GM13976 (cell line): ENCODE measurements at regions not wholly inside any gene's neighbourhood (a gene's known extent, or its start where the extent isn't known, plus 50 kb on each side); places are given as distances from the start of the nearest gene placed in this dataset.

Experiments used
- DNase-seq: peaks from one replicate; pipeline ENCODE4 v3.0.0; 2012; ENCODE audit warnings: low spot score
- in situ Hi-C: fragments of 300-500 bp; cut with MboI; formaldehyde crosslinking; loops from one replicate; pipeline ENCODE4 v1.12.0; 2022; ENCODE audit warnings: low sequenced_read_pairs, mixed read lengths, inconsistent platforms; ENCODE audit not compliant: unreplicated experiment
- TF ChIP-seq, protein P1 (sequence below): IDR thresholded peaks from 2 replicates; pipeline ENCODE4 v1.5.1; 2012; ENCODE audit warnings: borderline replicate concordance, mild to moderate bottlenecking; ENCODE audit not compliant: insufficient read depth; ENCODE audit errors: extremely low read depth, missing control alignments, control extremely low read depth

DNA sequence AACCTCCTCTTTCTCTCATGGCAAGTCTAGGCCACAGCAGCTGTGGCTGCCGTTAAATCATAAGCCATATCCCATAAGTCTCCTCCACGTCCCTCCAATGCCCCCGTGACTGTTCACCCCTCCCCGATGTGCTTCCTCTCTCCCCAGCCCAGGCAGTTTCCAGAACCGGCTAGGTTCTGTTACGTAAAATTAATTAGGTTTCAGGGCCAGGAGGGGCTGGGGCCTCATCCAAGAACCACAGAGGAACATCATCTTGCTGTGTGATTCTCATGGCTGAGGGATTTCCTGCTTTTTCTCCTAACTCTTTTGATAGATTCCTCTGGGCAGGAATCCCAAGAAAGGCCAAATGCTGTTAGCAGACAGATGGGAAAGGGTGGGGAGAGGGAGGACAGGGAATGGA, 141.8 kb upstream of the AJAP1 start:
- in situ Hi-C loops = no loop called here
- TF ChIP-seq, protein P1, sequence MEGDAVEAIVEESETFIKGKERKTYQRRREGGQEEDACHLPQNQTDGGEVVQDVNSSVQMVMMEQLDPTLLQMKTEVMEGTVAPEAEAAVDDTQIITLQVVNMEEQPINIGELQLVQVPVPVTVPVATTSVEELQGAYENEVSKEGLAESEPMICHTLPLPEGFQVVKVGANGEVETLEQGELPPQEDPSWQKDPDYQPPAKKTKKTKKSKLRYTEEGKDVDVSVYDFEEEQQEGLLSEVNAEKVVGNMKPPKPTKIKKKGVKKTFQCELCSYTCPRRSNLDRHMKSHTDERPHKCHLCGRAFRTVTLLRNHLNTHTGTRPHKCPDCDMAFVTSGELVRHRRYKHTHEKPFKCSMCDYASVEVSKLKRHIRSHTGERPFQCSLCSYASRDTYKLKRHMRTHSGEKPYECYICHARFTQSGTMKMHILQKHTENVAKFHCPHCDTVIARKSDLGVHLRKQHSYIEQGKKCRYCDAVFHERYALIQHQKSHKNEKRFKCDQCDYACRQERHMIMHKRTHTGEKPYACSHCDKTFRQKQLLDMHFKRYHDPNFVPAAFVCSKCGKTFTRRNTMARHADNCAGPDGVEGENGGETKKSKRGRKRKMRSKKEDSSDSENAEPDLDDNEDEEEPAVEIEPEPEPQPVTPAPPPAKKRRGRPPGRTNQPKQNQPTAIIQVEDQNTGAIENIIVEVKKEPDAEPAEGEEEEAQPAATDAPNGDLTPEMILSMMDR = no peak
- no peak for DNase-seq

DNA sequence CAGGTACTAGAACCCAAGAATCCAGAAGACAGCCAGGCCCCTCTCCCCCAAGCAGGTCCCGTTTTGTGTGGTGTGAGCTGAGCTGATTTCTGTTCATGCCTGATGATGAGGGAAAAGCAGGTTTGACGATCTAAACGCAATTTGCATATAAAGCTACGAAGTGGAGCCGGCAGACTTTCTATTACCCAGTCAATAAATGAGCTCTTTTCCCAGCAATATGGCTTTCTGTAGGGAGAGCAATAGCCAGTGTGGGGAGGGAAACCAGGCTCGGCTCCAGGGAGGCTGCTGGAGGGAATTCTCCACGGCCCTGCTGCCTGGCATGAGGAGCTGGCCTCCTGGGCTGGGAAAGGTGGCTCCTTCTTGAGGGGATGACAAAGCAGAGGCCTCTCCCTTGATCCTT, 140.7 kb upstream of the AJAP1 start:
- DNase-seq = no peak
- in situ Hi-C loops = no loop called here
- TF ChIP-seq, protein P1 = no peak

DNA sequence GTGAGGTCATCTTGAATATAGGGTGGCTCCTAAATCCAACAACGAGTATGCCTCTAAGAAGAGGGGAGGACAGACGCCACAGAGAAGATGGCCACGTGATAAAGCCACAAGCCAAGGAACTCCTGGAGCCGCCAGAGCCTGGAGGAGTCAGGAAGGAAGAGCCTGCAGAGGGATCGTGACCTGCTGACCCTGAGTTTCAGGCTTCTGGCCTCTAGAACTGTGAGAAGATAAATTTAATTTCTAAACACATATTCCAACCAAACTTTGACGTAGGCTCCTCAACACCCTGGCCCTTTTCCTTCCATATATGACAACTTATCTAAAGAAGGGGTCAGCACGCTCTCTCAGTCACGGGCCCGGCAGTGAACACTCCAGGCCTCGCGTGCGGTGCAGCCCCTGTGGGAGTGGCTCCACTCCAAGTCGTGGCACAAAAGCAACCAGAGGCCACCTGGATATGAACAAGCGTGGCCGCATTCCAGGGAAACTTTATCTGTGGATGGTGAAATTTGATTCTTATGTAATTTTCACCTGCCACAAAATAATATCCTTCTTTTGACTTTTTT, 138.6 kb upstream of the AJAP1 start:
- TF ChIP-seq, protein P1 = no peak
- DNase-seq = no peak
- in situ Hi-C loops = no loop called here

DNA sequence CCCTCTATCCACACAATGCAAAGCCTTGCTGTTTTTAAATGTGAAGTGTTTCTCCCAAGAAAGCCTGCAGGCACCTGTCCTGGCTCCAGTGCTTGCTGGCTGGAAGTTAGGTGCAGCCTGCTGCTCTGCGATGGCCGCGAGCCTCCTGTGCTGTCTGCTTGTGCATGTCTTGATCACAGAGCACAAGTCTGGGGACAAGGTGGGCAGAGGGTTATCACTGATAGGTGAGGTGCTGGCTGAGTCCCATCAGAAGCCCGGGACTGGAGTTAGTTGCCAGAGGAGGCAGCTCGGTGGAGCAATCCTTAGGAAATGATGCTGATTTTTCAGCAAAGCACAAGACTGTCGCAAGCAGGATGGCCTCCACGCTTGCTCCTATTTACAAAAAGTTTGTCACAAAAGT, 137.8 kb upstream of the AJAP1 start:
- DNase-seq = no peak
- TF ChIP-seq, protein P1 = no peak
- in situ Hi-C loops = no loop called here

DNA sequence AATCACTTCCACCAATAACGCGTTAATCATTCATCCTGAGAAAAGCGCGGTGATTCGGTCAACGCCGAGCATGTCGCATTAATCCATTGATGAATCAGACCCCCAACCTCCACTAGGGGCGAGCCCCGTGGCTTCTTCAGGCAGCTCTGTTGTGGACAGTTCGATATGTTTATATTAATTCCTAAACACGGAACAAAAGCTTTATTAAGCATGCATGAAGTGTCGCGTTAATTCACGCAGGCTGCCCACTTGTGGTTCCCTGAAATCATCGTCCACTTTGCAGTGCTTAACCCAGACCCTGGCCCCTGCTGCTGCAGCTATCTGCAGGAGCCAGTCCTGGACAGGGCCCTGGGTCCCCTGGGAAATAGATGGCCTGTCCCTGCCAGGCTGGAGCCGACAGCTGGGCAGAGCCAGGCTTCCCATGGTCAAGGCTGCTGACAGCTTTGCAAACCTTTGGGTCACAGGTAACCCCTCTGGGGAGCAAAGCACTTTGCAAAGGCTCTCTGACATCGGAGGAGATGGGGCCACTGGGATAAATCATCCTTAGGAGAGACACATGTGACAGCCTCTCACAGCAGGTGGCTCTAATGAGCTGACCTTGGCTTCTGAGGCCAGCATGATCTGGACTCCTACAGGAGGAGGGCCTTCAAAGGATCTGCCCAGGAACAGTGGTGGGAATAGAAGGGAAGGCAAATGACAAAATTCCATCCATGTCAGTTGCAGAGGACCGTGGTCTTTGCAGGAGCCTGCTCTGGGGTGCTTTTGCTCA, 137.0 kb upstream of the AJAP1 start:
- in situ Hi-C loops = no loop called here
- TF ChIP-seq, protein P1 = no peak
- no peak for DNase-seq

DNA sequence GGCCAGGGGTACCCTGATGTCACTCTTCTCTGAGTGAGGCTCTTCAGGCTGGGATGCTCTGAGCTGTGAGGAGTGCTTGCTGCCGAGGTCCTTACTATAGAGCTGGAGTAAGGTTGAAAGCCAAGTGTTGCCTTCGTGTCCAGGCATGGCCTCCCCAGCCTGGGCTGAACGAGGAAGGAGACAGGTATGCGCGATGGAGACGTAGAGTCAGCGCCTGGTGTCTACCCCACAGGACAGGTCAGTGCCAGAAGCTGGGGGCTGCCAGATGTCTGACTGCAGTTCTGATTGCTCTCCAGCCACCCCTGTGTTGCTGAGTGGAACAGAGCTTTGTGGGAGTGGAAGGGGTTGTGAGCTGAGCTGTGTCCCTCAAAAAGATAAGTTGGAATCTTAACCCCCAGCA, 135.8 kb upstream of the AJAP1 start:
- in situ Hi-C loops = no loop called here
- no peak for DNase-seq
- TF ChIP-seq, protein P1 = no peak
